DND-41 (cell line): ENCODE measurements at regions not wholly inside any gene's neighbourhood (a gene's known extent, or its start where the extent isn't known, plus 50 kb on each side); places are given as distances from the start of the nearest gene placed in this dataset.

Source experiments
- EZH2 ChIP-seq: IDR thresholded peaks from 3 replicates; pipeline ENCODE4 v1.6.1; 2012; ENCODE audit warnings: borderline replicate concordance, low read depth, mild to moderate bottlenecking, moderate library complexity, low read length, inconsistent platforms; ENCODE audit not compliant: severe bottlenecking
- TF ChIP-seq, protein P1 (sequence below): IDR thresholded peaks from 2 replicates; pipeline ENCODE4 v1.5.1; 2012; ENCODE audit warnings: borderline replicate concordance, low read length, moderate library complexity, mild to moderate bottlenecking; ENCODE audit not compliant: poor library complexity, severe bottlenecking; ENCODE audit errors: extremely low read depth

DNA sequence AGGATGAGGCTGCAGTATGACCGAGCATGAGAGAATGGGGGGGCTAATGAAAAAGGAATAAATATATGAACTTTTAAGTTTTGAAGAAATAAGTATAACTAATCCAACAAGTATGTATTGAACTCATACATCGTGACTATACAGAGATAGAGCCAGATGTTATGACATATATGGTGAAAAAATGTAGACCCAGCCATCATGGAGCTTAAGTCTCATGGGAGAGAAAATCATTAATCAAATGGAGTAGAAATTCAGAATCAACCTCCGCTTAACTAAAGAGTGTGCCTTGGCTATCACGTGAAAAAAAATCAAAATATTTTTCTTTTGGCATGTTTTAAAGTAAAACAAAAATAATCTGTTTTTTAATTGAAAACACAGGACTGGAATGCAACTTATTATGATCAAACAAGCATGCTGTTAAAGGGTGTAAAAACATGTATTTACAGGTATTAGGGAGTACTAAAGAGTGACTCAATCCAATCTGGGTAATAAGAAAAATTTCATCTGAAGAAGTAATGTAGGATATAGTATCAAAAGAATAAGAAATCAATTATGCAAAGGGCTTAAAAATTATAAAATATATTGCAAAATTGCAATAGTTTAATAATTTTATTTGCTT is 868.5 kb upstream of the NUDT12 start:
- TF ChIP-seq, protein P1, sequence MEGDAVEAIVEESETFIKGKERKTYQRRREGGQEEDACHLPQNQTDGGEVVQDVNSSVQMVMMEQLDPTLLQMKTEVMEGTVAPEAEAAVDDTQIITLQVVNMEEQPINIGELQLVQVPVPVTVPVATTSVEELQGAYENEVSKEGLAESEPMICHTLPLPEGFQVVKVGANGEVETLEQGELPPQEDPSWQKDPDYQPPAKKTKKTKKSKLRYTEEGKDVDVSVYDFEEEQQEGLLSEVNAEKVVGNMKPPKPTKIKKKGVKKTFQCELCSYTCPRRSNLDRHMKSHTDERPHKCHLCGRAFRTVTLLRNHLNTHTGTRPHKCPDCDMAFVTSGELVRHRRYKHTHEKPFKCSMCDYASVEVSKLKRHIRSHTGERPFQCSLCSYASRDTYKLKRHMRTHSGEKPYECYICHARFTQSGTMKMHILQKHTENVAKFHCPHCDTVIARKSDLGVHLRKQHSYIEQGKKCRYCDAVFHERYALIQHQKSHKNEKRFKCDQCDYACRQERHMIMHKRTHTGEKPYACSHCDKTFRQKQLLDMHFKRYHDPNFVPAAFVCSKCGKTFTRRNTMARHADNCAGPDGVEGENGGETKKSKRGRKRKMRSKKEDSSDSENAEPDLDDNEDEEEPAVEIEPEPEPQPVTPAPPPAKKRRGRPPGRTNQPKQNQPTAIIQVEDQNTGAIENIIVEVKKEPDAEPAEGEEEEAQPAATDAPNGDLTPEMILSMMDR: no peak
- TF ChIP-seq EZH2: no peak
